Neural cell (in vitro differentiated cells): ENCODE measurements at regions not wholly inside any gene's neighbourhood (a gene's known extent, or its start where the extent isn't known, plus 50 kb on each side); places are given as distances from the start of the nearest gene placed in this dataset.

Experiments used
- H2AFZ ChIP-seq: fragments of 200-600, 300-800 bp; sonication (generic), shearing (Covaris generic); 2 replicates; pipeline ENCODE4 v1.6.0; 2014; ENCODE audit warnings: low read depth, mild to moderate bottlenecking, antibody characterized with exemption, low read length, moderate library complexity
- H3F3A ChIP-seq: fragments of 200-600 bp; shearing (Covaris generic); 2 replicates; pipeline ENCODE4 v1.6.1; 2016; ENCODE audit warnings: mild to moderate bottlenecking, moderate library complexity, mixed read lengths, antibody characterized with exemption, low read length; ENCODE audit not compliant: insufficient read depth, poor library complexity, severe bottlenecking
- H3K27ac ChIP-seq: fragments of 200-600, 300-800 bp; sonication (generic), shearing (Covaris generic); 2 replicates; pipeline ENCODE4 v1.5.1; 2014; ENCODE audit warnings: mild to moderate bottlenecking, low read length, moderate library complexity
- H3K27me3 ChIP-seq: fragments of 300-800, 200-600 bp; sonication (generic), shearing (Covaris generic); 2 replicates; pipeline ENCODE4 v1.6.0; 2014; ENCODE audit warnings: mild to moderate bottlenecking, low read depth, low read length, moderate library complexity; ENCODE audit not compliant: insufficient read depth
- H3K36me3 ChIP-seq: fragments of 300-800, 200-600 bp; sonication (generic), shearing (Covaris generic); 2 replicates; pipeline ENCODE4 v1.5.1; 2014; ENCODE audit warnings: mild to moderate bottlenecking, antibody characterized with exemption, low read length, moderate library complexity; ENCODE audit not compliant: insufficient read depth
- H3K4me2 ChIP-seq: fragments of 300-800, 200-600 bp; sonication (generic), shearing (Covaris generic); 2 replicates; pipeline ENCODE4 v1.6.0; 2014; ENCODE audit warnings: mild to moderate bottlenecking, low read length
- H3K4me3 ChIP-seq: fragments of 300-800, 200-600 bp; sonication (generic), shearing (Covaris generic); 2 replicates; pipeline ENCODE4 v1.5.1; 2014; ENCODE audit warnings: mild to moderate bottlenecking, low read length, moderate library complexity
- H3K79me2 ChIP-seq: fragments of 200-600 bp; shearing (Covaris generic); replicated peaks from 2 replicates; pipeline ENCODE4 v1.6.0; 2014; ENCODE audit warnings: mild to moderate bottlenecking, low read length, moderate library complexity; ENCODE audit not compliant: insufficient read depth
- H3K9ac ChIP-seq: fragments of 300-800, 200-600 bp; sonication (generic), shearing (Covaris generic); 2 replicates; pipeline ENCODE4 v1.6.1; 2016; ENCODE audit warnings: mild to moderate bottlenecking, low read length, mixed read lengths
- H3K9me2 ChIP-seq: fragments of 200-600 bp; shearing (Covaris generic); 2 replicates; pipeline ENCODE4 v1.6.1; 2016; ENCODE audit warnings: mild to moderate bottlenecking, low read length, mixed read lengths; ENCODE audit not compliant: insufficient read depth
- H3K9me3 ChIP-seq: fragments of 200-600, 300-800 bp; sonication (generic), shearing (Covaris generic); 2 replicates; pipeline ENCODE4 v1.6.1; 2016; ENCODE audit warnings: mild to moderate bottlenecking, mixed run types, low read length, moderate library complexity, mixed read lengths
- H4K20me1 ChIP-seq: fragments of 200-600 bp; shearing (Covaris generic); 2 replicates; pipeline ENCODE4 v1.6.1; 2016; ENCODE audit warnings: mild to moderate bottlenecking, mixed run types; ENCODE audit not compliant: insufficient read depth
- CTCF ChIP-seq: fragments of 450-650 bp; IDR thresholded peaks from 2 replicates; pipeline ENCODE4 v1.5.1; 2014; ENCODE audit warnings: antibody characterized with exemption, mild to moderate bottlenecking, moderate library complexity; ENCODE audit not compliant: poor library complexity, severe bottlenecking
- EP300 ChIP-seq: fragments of 450-650 bp; conservative IDR thresholded peaks from 2 replicates; pipeline ENCODE4 v1.6.1; 2014; ENCODE audit warnings: antibody characterized with exemption, mild to moderate bottlenecking, moderate library complexity; ENCODE audit not compliant: poor library complexity, severe bottlenecking
- EZH2 ChIP-seq: fragments of 200-600, 300-800 bp; shearing (Covaris generic), sonication (generic); IDR thresholded peaks from 2 replicates; pipeline ENCODE4 v1.6.1; 2014; ENCODE audit warnings: antibody characterized with exemption, low read length, borderline replicate concordance, mild to moderate bottlenecking; ENCODE audit not compliant: insufficient read depth, poor library complexity, severe bottlenecking
- MXI1 ChIP-seq: fragments of 450-650 bp; conservative IDR thresholded peaks from 2 replicates; pipeline ENCODE4 v1.6.1; 2014; ENCODE audit warnings: antibody characterized with exemption, mild to moderate bottlenecking; ENCODE audit not compliant: poor library complexity, severe bottlenecking
- POLR2AphosphoS5 ChIP-seq: IDR thresholded peaks from 2 replicates; pipeline ENCODE4 v1.6.1; 2012
- RAD21 ChIP-seq: fragments of 450-650 bp; conservative IDR thresholded peaks from 2 replicates; pipeline ENCODE4 v1.6.1; 2014; ENCODE audit warnings: antibody characterized with exemption, mild to moderate bottlenecking, moderate library complexity
- REST ChIP-seq: IDR thresholded peaks from 2 replicates; pipeline ENCODE4 v1.6.1; 2012; ENCODE audit warnings: borderline replicate concordance
- SMC3 ChIP-seq: fragments of 450-650 bp; conservative IDR thresholded peaks from 2 replicates; pipeline ENCODE4 v1.6.1; 2014; ENCODE audit warnings: antibody characterized with exemption, mild to moderate bottlenecking, moderate library complexity; ENCODE audit not compliant: poor library complexity
- TAF1 ChIP-seq: IDR thresholded peaks from 2 replicates; pipeline ENCODE4 v1.6.1; 2012; ENCODE audit warnings: low read depth

GRCh38 chr3:124113485-124113884, 121.6 kb upstream of the ROPN1 start:
- peaks cover 4% of the 10 kb centered on the region for H4K20me1 ChIP-seq
- no peak overlapping the region for H3K4me2 ChIP-seq
- no peak overlapping the region for H2AFZ ChIP-seq
- H3K4me3 ChIP-seq, result no peak overlapping the region
- TF ChIP-seq TAF1, result no peak
- TF ChIP-seq POLR2AphosphoS5, result no peak
- no peak for TF ChIP-seq RAD21
- no peak for TF ChIP-seq EZH2
- TF ChIP-seq EP300, result no peak
- TF ChIP-seq CTCF, result no peak
- no peak for TF ChIP-seq REST
- no peak for TF ChIP-seq SMC3
- TF ChIP-seq MXI1, result no peak
- peaks cover 6% of the 10 kb centered on the region for H3K36me3 ChIP-seq
- no peaks in the 10 kb centered on the region for H3K9me3 ChIP-seq
- H3K27me3 ChIP-seq, result no peaks in the 10 kb centered on the region
- no peaks in the 10 kb centered on the region for H3K9me2 ChIP-seq
- H3K27ac ChIP-seq, result no peak overlapping the region
- H3F3A ChIP-seq, result peaks cover 2% of the 10 kb centered on the region
- peaks cover 21% of the 10 kb centered on the region for H3K79me2 ChIP-seq
- H3K9ac ChIP-seq, result no peak overlapping the region

- peaks cover 6% of the 10 kb centered on the region for H3K36me3 ChIP-seq
- no peak overlapping the region for H3K4me3 ChIP-seq
- H3K9me3 ChIP-seq, result no peaks in the 10 kb centered on the region
- H3K27ac ChIP-seq, result no peak overlapping the region
- no peaks in the 10 kb centered on the region for H3F3A ChIP-seq
- no peak overlapping the region for H2AFZ ChIP-seq
- H3K27me3 ChIP-seq, result no peaks in the 10 kb centered on the region
- TF ChIP-seq REST (no peak), POLR2AphosphoS5 (no peak), SMC3 (no peak), RAD21 (no peak), CTCF (no peak), EZH2 (no peak)
- H3K9me2 ChIP-seq, result no peaks in the 10 kb centered on the region
- H4K20me1 ChIP-seq, result peaks cover 4% of the 10 kb centered on the region
- no peak overlapping the region for H3K4me2 ChIP-seq
- H3K79me2 ChIP-seq, result peaks cover 18% of the 10 kb centered on the region
- H3K9ac ChIP-seq, result no peak overlapping the region
Observed at GRCh38 chr3:124115279-124115678, 123.4 kb upstream of the ROPN1 start.
